CD14-positive monocyte (primary cell): ENCODE measurements at regions not wholly inside any gene's neighbourhood (a gene's known extent, or its start where the extent isn't known, plus 50 kb on each side); places are given as distances from the start of the nearest gene placed in this dataset.

Experiments
- DNase-seq, 3 donors: peaks; one replicate each; pipeline ENCODE4 v3.0.0-alpha.2; 2011 to 2022
- H2AFZ ChIP-seq: 2 replicates; pipeline ENCODE4 v1.6.0; 2012; ENCODE audit warnings: mild to moderate bottlenecking, low read depth, low read length, inconsistent platforms; ENCODE audit not compliant: insufficient read depth, poor library complexity, severe bottlenecking
- H3K27ac ChIP-seq, 2 donors: 1 replicate in 1 of 2; 2 replicates in 1 of 2; pipeline ENCODE4 v1.5.1; 2012 to 2013; ENCODE audit warnings: low read length in 2 of 2, control low read depth in 1 of 2, inconsistent platforms in 1 of 2, low read depth in 1 of 2, mild to moderate bottlenecking in 1 of 2
- H3K27me3 ChIP-seq, 2 donors: one replicate each; pipeline versions ENCODE4 v1.6.0 to v1.6.1; 2011 to 2013; ENCODE audit warnings: low read length in 2 of 2; ENCODE audit not compliant: control insufficient read depth in 2 of 2, insufficient read depth in 2 of 2
- H3K36me3 ChIP-seq, 2 donors: replicated peaks in 1 of 2; 1 replicate in 1 of 2; 2 replicates in 1 of 2; pipeline versions ENCODE4 v1.5.1 to v1.6.1; 2012 to 2013; ENCODE audit warnings: low read length in 2 of 2, control low read depth in 1 of 2, inconsistent platforms in 1 of 2, mild to moderate bottlenecking in 1 of 2; ENCODE audit not compliant: insufficient read depth in 2 of 2, control insufficient read depth in 1 of 2
- H3K4me1 ChIP-seq, 2 donors: 1 replicate in 1 of 2; 2 replicates in 1 of 2; pipeline versions ENCODE4 v1.5.1 to v1.6.1; 2012 to 2013; ENCODE audit warnings: low read length in 2 of 2, control low read depth in 1 of 2, inconsistent platforms in 1 of 2, mild to moderate bottlenecking in 1 of 2, moderate library complexity in 1 of 2; ENCODE audit not compliant: insufficient read depth in 2 of 2, control insufficient read depth in 1 of 2
- H3K4me2 ChIP-seq: replicated peaks from 2 replicates; pipeline ENCODE3; 2012; ENCODE audit warnings: low read length, moderate library complexity, mild to moderate bottlenecking; ENCODE audit not compliant: poor library complexity, severe bottlenecking; ENCODE audit errors: extremely low read depth
- H3K4me3 ChIP-seq, 3 experiments: fragments of 200-600 bp in 1 of 3; sonication (generic) in 1 of 3; replicated peaks in 1 of 3; 1 replicate in 2 of 3; 2 replicates in 1 of 3; pipeline ENCODE4 v1.5.1; 2011 to 2013; ENCODE audit warnings: low read length in 3 of 3, mild to moderate bottlenecking in 3 of 3, control low read depth in 2 of 3, low read depth in 2 of 3, inconsistent platforms in 1 of 3, moderate library complexity in 1 of 3
- H3K79me2 ChIP-seq: 2 replicates; pipeline ENCODE4 v1.6.0; 2012; ENCODE audit warnings: mild to moderate bottlenecking, control low read depth, inconsistent platforms, low read length, moderate library complexity; ENCODE audit not compliant: insufficient read depth
- H3K9ac ChIP-seq: 2 replicates; pipeline ENCODE4 v1.6.0; 2017; ENCODE audit warnings: low read length, mild to moderate bottlenecking; ENCODE audit not compliant: insufficient read depth, poor library complexity, severe bottlenecking
- H3K9me3 ChIP-seq, 2 donors: replicated peaks in 1 of 2; 1 replicate in 1 of 2; 2 replicates in 1 of 2; pipeline versions ENCODE4 v1.5.1 to v1.6.1; 2012 to 2013; ENCODE audit warnings: low read length in 2 of 2, control low read depth in 1 of 2; ENCODE audit not compliant: control insufficient read depth in 1 of 2, insufficient read depth in 1 of 2
- H4K20me1 ChIP-seq: 2 replicates; pipeline ENCODE4 v1.6.0; 2012; ENCODE audit warnings: mild to moderate bottlenecking, low read length, control low read depth, moderate library complexity; ENCODE audit not compliant: insufficient read depth
- H3K27ac Mint-ChIP-seq, 7 donors: one replicate each; pipeline ENCODE4 v1.8.0; 2020; ENCODE audit warnings: mild to moderate bottlenecking in 7 of 7, mixed read lengths in 7 of 7, moderate library complexity in 6 of 7, inconsistent platforms in 2 of 7
- H3K27me3 Mint-ChIP-seq, 3 donors: one replicate each; pipeline ENCODE4 v1.8.0; 2021 to 2022; ENCODE audit warnings: low read depth in 3 of 3, mild to moderate bottlenecking in 3 of 3, mixed read lengths in 3 of 3, moderate library complexity in 3 of 3, inconsistent platforms in 1 of 3
- H3K36me3 Mint-ChIP-seq, 2 donors: one replicate each; pipeline ENCODE4 v1.8.0; 2020; ENCODE audit warnings: mixed read lengths in 2 of 2, inconsistent platforms in 1 of 2, mild to moderate bottlenecking in 1 of 2
- H3K4me1 Mint-ChIP-seq: one replicate; pipeline ENCODE4 v1.8.0; 2020; ENCODE audit warnings: mild to moderate bottlenecking, mixed read lengths
- H3K4me3 Mint-ChIP-seq, 2 donors: one replicate each; pipeline ENCODE4 v1.8.0; 2020; ENCODE audit warnings: mild to moderate bottlenecking in 2 of 2, mixed read lengths in 2 of 2, moderate library complexity in 1 of 2
- H3K9me3 Mint-ChIP-seq, 7 donors: one replicate each; pipeline ENCODE4 v1.8.0; 2020 to 2022; ENCODE audit warnings: mixed read lengths in 7 of 7, mild to moderate bottlenecking in 6 of 7, moderate library complexity in 6 of 7, inconsistent platforms in 2 of 7
- WGBS: methylation state at CpG from one replicate; pipeline ENCODE4 v1.1.5; 2013; ENCODE audit warnings: missing lambda C conversion rate; ENCODE audit not compliant: insufficient coverage; 5-methylcytosine and 5-hydroxymethylcytosine counted together
- intact Hi-C, 2 donors: fragments of 100-400 bp; cut with micrococcal nuclease; formaldehyde crosslinking; loops; one replicate each; pipeline versions ENCODE4 v1.15.0 to v1.15.1; 2023
- TF ChIP-seq, protein P1 (sequence below): fragments of 200-600 bp; IDR thresholded peaks from one replicate; pipeline ENCODE4 v1.8.0; 2022; ENCODE audit warnings: antibody characterized with exemption, mild to moderate bottlenecking

DNA sequence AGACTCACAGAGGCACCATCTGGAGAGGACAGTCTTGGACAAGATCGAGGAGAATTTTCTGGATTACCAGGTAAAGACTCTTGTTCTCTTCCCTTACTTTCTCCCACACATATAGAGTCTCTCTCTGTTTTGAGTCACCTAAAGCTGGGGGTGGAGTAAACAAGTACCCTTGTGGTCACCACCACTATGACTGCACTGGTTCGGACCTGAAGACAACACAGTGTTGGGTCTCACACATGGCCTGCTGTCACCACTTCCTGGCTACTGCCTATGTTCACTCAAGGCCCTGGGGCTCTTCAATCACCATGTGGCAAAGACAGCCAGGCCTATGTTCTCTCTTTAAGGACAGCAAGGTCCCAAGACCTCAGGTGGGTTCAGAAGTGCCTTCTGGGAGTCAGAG lies 253.3 kb upstream of the VRK2 start:
- no peak overlapping the region for H3K4me3 Mint-ChIP-seq
- no peak overlapping the region for H3K4me3 ChIP-seq
- no peaks in the 10 kb centered on the region for H3K27me3 Mint-ChIP-seq
- intact Hi-C loops, result no loop called here
- H3K4me2 ChIP-seq, result no peak overlapping the region
- no peaks in the 10 kb centered on the region for H3K36me3 Mint-ChIP-seq
- peaks cover 0 to 10% of the 10 kb centered on the region in 2 donors for H3K9me3 ChIP-seq
- H3K9me3 Mint-ChIP-seq, result peaks cover 2 to 11% (median 2%) of the 10 kb centered on the region in 7 donors
- WGBS, result no CpG with 5 or more reads among the region's 2 CpGs
- no peaks in the 10 kb centered on the region for H3K27me3 ChIP-seq
- H3K36me3 ChIP-seq, result no peaks in the 10 kb centered on the region
- TF ChIP-seq, protein P1, sequence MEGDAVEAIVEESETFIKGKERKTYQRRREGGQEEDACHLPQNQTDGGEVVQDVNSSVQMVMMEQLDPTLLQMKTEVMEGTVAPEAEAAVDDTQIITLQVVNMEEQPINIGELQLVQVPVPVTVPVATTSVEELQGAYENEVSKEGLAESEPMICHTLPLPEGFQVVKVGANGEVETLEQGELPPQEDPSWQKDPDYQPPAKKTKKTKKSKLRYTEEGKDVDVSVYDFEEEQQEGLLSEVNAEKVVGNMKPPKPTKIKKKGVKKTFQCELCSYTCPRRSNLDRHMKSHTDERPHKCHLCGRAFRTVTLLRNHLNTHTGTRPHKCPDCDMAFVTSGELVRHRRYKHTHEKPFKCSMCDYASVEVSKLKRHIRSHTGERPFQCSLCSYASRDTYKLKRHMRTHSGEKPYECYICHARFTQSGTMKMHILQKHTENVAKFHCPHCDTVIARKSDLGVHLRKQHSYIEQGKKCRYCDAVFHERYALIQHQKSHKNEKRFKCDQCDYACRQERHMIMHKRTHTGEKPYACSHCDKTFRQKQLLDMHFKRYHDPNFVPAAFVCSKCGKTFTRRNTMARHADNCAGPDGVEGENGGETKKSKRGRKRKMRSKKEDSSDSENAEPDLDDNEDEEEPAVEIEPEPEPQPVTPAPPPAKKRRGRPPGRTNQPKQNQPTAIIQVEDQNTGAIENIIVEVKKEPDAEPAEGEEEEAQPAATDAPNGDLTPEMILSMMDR, result no peak
- no peak for DNase-seq
- no peak overlapping the region for H2AFZ ChIP-seq
- H3K79me2 ChIP-seq, result no peaks in the 10 kb centered on the region
- no peaks in the 10 kb centered on the region for H3K4me1 ChIP-seq
- H3K4me1 Mint-ChIP-seq, result no peaks in the 10 kb centered on the region
- H4K20me1 ChIP-seq, result no peaks in the 10 kb centered on the region
- no peak overlapping the region for H3K9ac ChIP-seq
- no peak overlapping the region for H3K27ac ChIP-seq
- no peak overlapping the region for H3K27ac Mint-ChIP-seq

DNA sequence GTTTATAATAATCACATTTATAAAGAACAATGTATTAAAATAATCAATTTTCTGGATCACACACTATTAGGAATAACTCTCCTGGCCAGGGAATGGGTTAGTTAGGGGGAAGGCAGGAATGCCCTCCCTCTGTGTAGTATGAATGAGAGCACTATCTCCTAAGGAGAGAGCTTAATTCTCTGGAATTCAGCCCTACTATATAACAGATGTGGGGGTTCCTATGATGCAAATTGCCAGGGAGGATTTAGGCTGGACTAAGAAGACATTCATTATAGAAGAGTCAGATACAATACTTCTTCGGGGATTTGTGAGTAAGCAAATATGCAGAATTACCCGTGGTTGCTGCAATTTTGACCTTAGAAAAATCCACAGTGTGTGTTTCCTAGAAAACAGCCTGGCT lies 250.1 kb upstream of the VRK2 start:
- Histone ChIP-seq H3K4me3 (no peak overlapping the region), H3K27me3 (no peaks in the 10 kb centered on the region), H3K4me1 (no peaks in the 10 kb centered on the region), H3K27ac (no peak overlapping the region), H4K20me1 (no peaks in the 10 kb centered on the region), H3K4me2 (no peak overlapping the region), H3K79me2 (no peaks in the 10 kb centered on the region), H2AFZ (no peak overlapping the region), H3K9me3 (peaks cover 0 to 10% of the 10 kb centered on the region in 2 donors), H3K36me3 (no peaks in the 10 kb centered on the region), H3K9ac (no peak overlapping the region)
- Mint-ChIP-seq H3K27me3 (peaks cover 0 to 4% (median 0%) of the 10 kb centered on the region in 3 donors), H3K9me3 (peaks cover 2 to 16% (median 7%) of the 10 kb centered on the region in 7 donors), H3K4me1 (no peaks in the 10 kb centered on the region), H3K36me3 (no peaks in the 10 kb centered on the region), H3K27ac (no peak overlapping the region), H3K4me3 (no peak overlapping the region)
- 75% methylated on average over 2 of the region's 2 CpGs for WGBS
- intact Hi-C loops, result no loop called here
- DNase-seq, result no peak
- TF ChIP-seq, protein P1, result no peak
